DOHH2 (cell line): ENCODE measurements at regions not wholly inside any gene's neighbourhood (a gene's known extent, or its start where the extent isn't known, plus 50 kb on each side); places are given as distances from the start of the nearest gene placed in this dataset.

Experiments used
- H3F3A ChIP-seq: fragments of 200-600 bp; sonication (generic), shearing (Covaris generic); 2 replicates; pipeline ENCODE4 v1.6.0; 2016; ENCODE audit warnings: antibody characterized with exemption, mild to moderate bottlenecking; ENCODE audit not compliant: control insufficient read depth, insufficient read depth
- H3K27ac ChIP-seq: fragments of 200-600 bp; sonication (generic); 2 replicates; pipeline ENCODE4 v1.5.1; 2014; ENCODE audit warnings: low read depth, mild to moderate bottlenecking, low read length, moderate library complexity
- H3K27me3 ChIP-seq: fragments of 200-600 bp; sonication (generic); 2 replicates; pipeline ENCODE4 v1.6.1; 2014; ENCODE audit warnings: mild to moderate bottlenecking, low read length, mixed read lengths; ENCODE audit not compliant: control insufficient read depth
- H3K36me3 ChIP-seq: fragments of 200-600 bp; sonication (generic); 2 replicates; pipeline ENCODE4 v1.6.1; 2014; ENCODE audit warnings: mild to moderate bottlenecking, low read length, moderate library complexity, mixed read lengths; ENCODE audit not compliant: control insufficient read depth
- H3K4me1 ChIP-seq: fragments of 200-600 bp; sonication (generic); 2 replicates; pipeline ENCODE4 v1.6.1; 2014; ENCODE audit warnings: mild to moderate bottlenecking, low read length, mixed read lengths; ENCODE audit not compliant: control insufficient read depth
- H3K4me2 ChIP-seq: fragments of 200-600 bp; sonication (generic); 2 replicates; pipeline ENCODE4 v1.6.0; 2014; ENCODE audit warnings: mild to moderate bottlenecking, low read length, moderate library complexity
- H3K4me3 ChIP-seq: fragments of 200-600 bp; sonication (generic); 2 replicates; pipeline ENCODE4 v1.5.1; 2014; ENCODE audit warnings: mild to moderate bottlenecking, low read length, mixed read lengths
- H3K79me2 ChIP-seq: fragments of 200-600 bp; sonication (generic); 2 replicates; pipeline ENCODE4 v1.6.1; 2014; ENCODE audit warnings: mild to moderate bottlenecking, low read length, mixed read lengths; ENCODE audit not compliant: control insufficient read depth
- H3K9me2 ChIP-seq: fragments of 200-600 bp; sonication (generic); replicated peaks from 2 replicates; pipeline ENCODE4 v1.6.1; 2014; ENCODE audit warnings: mild to moderate bottlenecking, low read length, mixed read lengths; ENCODE audit not compliant: control insufficient read depth
- H3K9me3 ChIP-seq: fragments of 200-600 bp; sonication (generic); 2 replicates; pipeline ENCODE4 v1.6.1; 2014; ENCODE audit warnings: antibody characterized with exemption, low read length, mixed read lengths; ENCODE audit not compliant: control insufficient read depth, insufficient read depth
- H4K20me1 ChIP-seq: fragments of 200-600 bp; sonication (generic); 2 replicates; pipeline ENCODE4 v1.6.0; 2014; ENCODE audit warnings: low read depth, mild to moderate bottlenecking, antibody characterized with exemption, low read length, moderate library complexity; ENCODE audit not compliant: control insufficient read depth, insufficient read depth
- CTCF ChIP-seq: fragments of 200-600 bp; sonication (generic); IDR thresholded peaks from one replicate; pipeline ENCODE4 v1.5.1; 2014; ENCODE audit warnings: antibody characterized with exemption, mild to moderate bottlenecking, low read depth, low read length; ENCODE audit not compliant: poor library complexity, severe bottlenecking
- EZH2phosphoT487 ChIP-seq: fragments of 200-600 bp; sonication (generic); IDR thresholded peaks from 2 replicates; pipeline ENCODE4 v1.6.1; 2017; ENCODE audit warnings: borderline replicate concordance, mild to moderate bottlenecking, antibody characterized with exemption, low read length, moderate library complexity, mixed read lengths

GRCh38 chr5:110219769-110220168 lies 506.7 kb downstream of the TMEM232 start:
- no peak overlapping the region for H3K4me2 ChIP-seq
- H3K4me3 ChIP-seq, result no peak overlapping the region
- no peak overlapping the region for H3K27ac ChIP-seq
- no peaks in the 10 kb centered on the region for H3F3A ChIP-seq
- no peaks in the 10 kb centered on the region for H4K20me1 ChIP-seq
- no peaks in the 10 kb centered on the region for H3K36me3 ChIP-seq
- H3K9me3 ChIP-seq, result peaks cover 8% of the 10 kb centered on the region; the same call in 1 of the 2 replicates
- H3K27me3 ChIP-seq, result no peaks in the 10 kb centered on the region
- H3K9me2 ChIP-seq, result no peaks in the 10 kb centered on the region
- TF ChIP-seq CTCF (no peak), EZH2phosphoT487 (no peak)
- no peaks in the 10 kb centered on the region for H3K79me2 ChIP-seq
- H3K4me1 ChIP-seq, result no peaks in the 10 kb centered on the region

- H3F3A ChIP-seq, result no peaks in the 10 kb centered on the region
- H3K27me3 ChIP-seq, result no peaks in the 10 kb centered on the region
- TF ChIP-seq EZH2phosphoT487 (no peak), CTCF (no peak)
- no peaks in the 10 kb centered on the region for H4K20me1 ChIP-seq
- no peaks in the 10 kb centered on the region for H3K9me2 ChIP-seq
- no peaks in the 10 kb centered on the region for H3K36me3 ChIP-seq
- H3K79me2 ChIP-seq, result no peaks in the 10 kb centered on the region
- H3K27ac ChIP-seq, result no peak overlapping the region
- peaks cover 8% of the 10 kb centered on the region; the same call in 1 of the 2 replicates for H3K9me3 ChIP-seq
- H3K4me2 ChIP-seq, result no peak overlapping the region
- no peaks in the 10 kb centered on the region for H3K4me1 ChIP-seq
- H3K4me3 ChIP-seq, result no peak overlapping the region
These were observed 505.4 kb downstream of the TMEM232 start for GRCh38 chr5:110221036-110221435.

- Histone ChIP-seq H3K9me2 (no peaks in the 10 kb centered on the region), H3K4me2 (no peak overlapping the region), H3K4me1 (no peaks in the 10 kb centered on the region), H3K36me3 (no peaks in the 10 kb centered on the region), H4K20me1 (no peaks in the 10 kb centered on the region), H3K27me3 (no peaks in the 10 kb centered on the region), H3K79me2 (no peaks in the 10 kb centered on the region), H3K9me3 (peaks cover 11% of the 10 kb centered on the region; the same call in 1 of the 2 replicates), H3K27ac (no peak overlapping the region), H3F3A (no peaks in the 10 kb centered on the region), H3K4me3 (no peak overlapping the region)
- TF ChIP-seq CTCF (no peak), EZH2phosphoT487 (no peak)
These were observed 502.4 kb downstream of the TMEM232 start for GRCh38 chr5:110224050-110224449.

- H3K4me3 ChIP-seq, result no peak overlapping the region
- no peak overlapping the region for H3K27ac ChIP-seq
- H3K4me1 ChIP-seq, result no peaks in the 10 kb centered on the region
- no peaks in the 10 kb centered on the region for H4K20me1 ChIP-seq
- no peaks in the 10 kb centered on the region for H3F3A ChIP-seq
- no peaks in the 10 kb centered on the region for H3K9me2 ChIP-seq
- no peaks in the 10 kb centered on the region for H3K79me2 ChIP-seq
- H3K4me2 ChIP-seq, result no peak overlapping the region
- H3K27me3 ChIP-seq, result no peaks in the 10 kb centered on the region
- TF ChIP-seq EZH2phosphoT487, result no peak
- no peak for TF ChIP-seq CTCF
- peaks cover 10% of the 10 kb centered on the region; the same call in 1 of the 2 replicates for H3K9me3 ChIP-seq
- no peaks in the 10 kb centered on the region for H3K36me3 ChIP-seq
These were observed 500.5 kb downstream of the TMEM232 start for GRCh38 chr5:110225949-110226348.
